BLaER1 (cell line): ENCODE measurements at regions not wholly inside any gene's neighbourhood (a gene's known extent, or its start where the extent isn't known, plus 50 kb on each side); places are given as distances from the start of the nearest gene placed in this dataset.

ENCODE experiments used
- H3K27ac ChIP-seq: shearing (Covaris generic); formaldehyde crosslinking; 2 replicates; pipeline ENCODE4 v1.8.1; 2022
- H3K27me3 ChIP-seq: shearing (Covaris generic); formaldehyde crosslinking; 2 replicates; pipeline ENCODE4 v1.8.1; 2022
- H3K36me3 ChIP-seq: shearing (Covaris generic); formaldehyde crosslinking; 2 replicates; pipeline ENCODE4 v1.8.1; 2022
- H3K4me1 ChIP-seq: shearing (Covaris generic); formaldehyde crosslinking; 2 replicates; pipeline ENCODE4 v1.8.1; 2022
- H3K4me2 ChIP-seq: shearing (Covaris generic); formaldehyde crosslinking; 2 replicates; pipeline ENCODE4 v1.8.1; 2022
- H3K4me3 ChIP-seq: shearing (Covaris generic); formaldehyde crosslinking; 2 replicates; pipeline ENCODE4 v1.8.1; 2022
- H3K9ac ChIP-seq: shearing (Covaris generic); formaldehyde crosslinking; 2 replicates; pipeline ENCODE4 v1.8.1; 2022
- H3K9me3 ChIP-seq: shearing (Covaris generic); formaldehyde crosslinking; 2 replicates; pipeline ENCODE4 v1.8.1; 2022
- H4K20me1 ChIP-seq: shearing (Covaris generic); formaldehyde crosslinking; 2 replicates; pipeline ENCODE4 v1.8.1; 2022
- Cebpa-rat ChIP-seq: shearing (Covaris generic); IDR thresholded peaks from 2 replicates; pipeline ENCODE4 v1.8.1; 2022

DNA sequence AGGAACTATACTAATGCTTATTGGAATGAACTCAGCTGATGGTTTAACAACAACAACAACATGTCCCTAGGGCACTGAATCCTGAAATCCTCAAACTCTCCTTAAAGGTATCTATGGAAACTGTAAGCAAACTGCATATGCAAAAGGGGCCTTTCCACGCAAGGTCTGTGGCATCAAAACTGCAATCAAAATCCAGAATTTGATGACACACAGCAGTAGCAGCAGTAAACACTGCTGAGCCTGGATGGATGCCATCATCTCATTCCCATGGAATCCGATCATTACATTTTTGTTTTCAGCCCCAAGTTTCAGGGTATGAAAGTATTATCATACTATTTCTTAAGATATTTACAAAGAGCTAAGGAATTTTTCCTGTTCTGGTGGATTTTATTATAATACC is 399.7 kb downstream of the VPS13C start:
- Histone ChIP-seq H3K4me3 (no peak overlapping the region), H3K9ac (no peak overlapping the region), H3K4me1 (no peaks in the 10 kb centered on the region), H3K36me3 (no peaks in the 10 kb centered on the region), H3K27me3 (no peaks in the 10 kb centered on the region), H3K4me2 (no peak overlapping the region), H4K20me1 (no peaks in the 10 kb centered on the region), H3K9me3 (peaks cover 5% of the 10 kb centered on the region; the same call in 1 of the 2 replicates), H3K27ac (no peak overlapping the region)
- no peak for TF ChIP-seq Cebpa-rat

DNA sequence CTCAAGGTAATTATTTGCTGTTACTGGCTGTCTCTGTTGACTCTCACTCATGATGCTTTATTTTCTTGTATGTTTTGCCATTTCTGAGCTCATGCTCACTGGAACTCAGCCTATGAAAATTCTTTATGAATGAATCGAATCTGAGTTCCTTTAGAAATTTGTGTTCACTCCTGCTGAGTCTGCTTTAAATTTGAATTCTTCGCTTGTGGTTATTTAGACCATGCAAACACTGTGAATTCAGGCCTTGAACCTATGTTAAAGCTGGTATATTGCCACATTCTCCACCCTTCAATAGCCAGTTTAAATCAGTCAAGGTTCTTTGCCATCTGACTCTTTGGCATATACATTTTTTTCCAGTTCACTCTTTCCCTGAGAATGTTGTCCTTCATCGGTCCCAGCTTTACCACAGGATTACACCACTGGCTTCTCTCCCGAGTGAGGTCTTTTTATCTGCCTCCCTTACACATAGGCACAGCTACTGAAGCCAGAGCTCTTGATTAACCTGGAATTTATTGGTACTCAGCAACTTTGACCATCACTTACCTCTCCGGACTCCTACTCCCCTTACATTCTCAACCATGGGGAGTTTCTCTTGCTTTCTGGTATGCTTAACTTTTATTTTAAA is 400.6 kb downstream of the VPS13C start:
- Histone ChIP-seq H3K9ac (no peak overlapping the region), H3K9me3 (peaks cover 5% of the 10 kb centered on the region; the same call in 1 of the 2 replicates), H3K27me3 (no peaks in the 10 kb centered on the region), H3K4me2 (no peak overlapping the region), H3K36me3 (no peaks in the 10 kb centered on the region), H3K4me1 (no peaks in the 10 kb centered on the region), H3K27ac (no peak overlapping the region), H3K4me3 (no peak overlapping the region), H4K20me1 (no peaks in the 10 kb centered on the region)
- no peak for TF ChIP-seq Cebpa-rat

DNA sequence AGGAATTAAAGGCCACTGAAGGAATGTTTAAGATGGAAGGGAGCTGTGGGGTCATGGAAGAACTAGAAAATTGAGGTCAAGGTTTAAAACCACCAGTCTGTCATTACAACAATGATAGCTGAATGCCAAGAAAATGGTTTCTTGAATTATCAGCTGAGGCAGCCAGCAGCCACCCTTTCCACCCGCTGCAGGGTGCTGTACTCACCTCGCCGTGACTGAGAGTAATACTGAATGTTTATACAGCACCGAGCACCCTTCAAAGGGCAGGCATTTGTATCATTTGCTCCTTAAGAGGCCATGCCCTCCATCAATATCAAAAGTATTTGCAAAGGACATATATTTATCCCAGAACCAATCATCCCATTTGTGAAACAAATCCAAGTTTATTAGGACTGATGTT is 402.8 kb downstream of the VPS13C start:
- no peak overlapping the region for H3K27ac ChIP-seq
- peaks cover 5% of the 10 kb centered on the region; the same call in 1 of the 2 replicates for H3K9me3 ChIP-seq
- TF ChIP-seq Cebpa-rat: no peak
- no peak overlapping the region for H3K9ac ChIP-seq
- peaks cover 17% of the 10 kb centered on the region for H3K4me1 ChIP-seq
- no peak overlapping the region for H3K4me2 ChIP-seq
- no peaks in the 10 kb centered on the region for H4K20me1 ChIP-seq
- H3K4me3 ChIP-seq: no peak overlapping the region
- no peaks in the 10 kb centered on the region for H3K36me3 ChIP-seq
- no peaks in the 10 kb centered on the region for H3K27me3 ChIP-seq

DNA sequence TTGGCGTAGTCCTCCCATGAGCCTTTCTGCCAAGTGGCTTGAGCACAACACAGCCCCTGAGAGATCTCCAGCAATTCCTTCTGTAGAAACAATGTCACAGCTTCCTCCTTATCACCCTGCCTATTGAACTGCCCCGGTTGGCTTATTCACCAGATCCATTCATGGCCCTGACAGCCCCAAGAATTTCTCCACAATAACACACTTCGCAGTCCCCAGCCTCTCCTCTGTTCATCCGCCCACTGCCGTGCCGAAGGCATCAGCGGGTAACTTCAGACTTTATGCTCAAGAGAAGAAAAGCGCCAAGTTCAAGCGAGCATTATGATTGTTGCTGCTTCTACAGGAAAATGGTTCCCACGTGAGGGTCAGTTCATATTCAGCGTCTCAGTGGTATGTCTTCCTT is 403.9 kb downstream of the VPS13C start:
- H3K4me3 ChIP-seq: no peak overlapping the region
- no peak overlapping the region for H3K4me2 ChIP-seq
- no peak overlapping the region for H3K9ac ChIP-seq
- H3K36me3 ChIP-seq: no peaks in the 10 kb centered on the region
- peaks cover 17% of the 10 kb centered on the region for H3K4me1 ChIP-seq
- H3K27ac ChIP-seq: no peak overlapping the region
- no peaks in the 10 kb centered on the region for H3K27me3 ChIP-seq
- no peaks in the 10 kb centered on the region for H4K20me1 ChIP-seq
- TF ChIP-seq Cebpa-rat: no peak
- peaks cover 5% of the 10 kb centered on the region; the same call in 1 of the 2 replicates for H3K9me3 ChIP-seq

DNA sequence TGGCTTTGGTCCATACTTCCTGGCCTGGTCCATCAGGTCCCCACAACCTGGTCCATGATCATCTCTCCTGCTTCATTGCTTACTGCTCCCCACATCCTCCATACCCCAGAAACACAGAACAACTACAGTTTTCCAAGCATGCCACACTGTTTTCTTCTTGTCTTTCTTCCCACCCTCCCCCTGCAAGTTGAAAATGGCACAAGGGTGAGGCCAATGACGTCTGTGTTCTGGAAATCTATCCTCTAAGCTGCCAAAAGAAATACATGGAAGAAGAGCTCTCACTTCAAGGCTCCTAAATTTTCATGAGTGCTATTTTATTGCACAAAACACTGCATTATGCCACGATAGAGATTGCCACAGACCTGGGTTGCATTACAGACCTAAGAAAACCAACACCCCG is 404.4 kb downstream of the VPS13C start:
- Histone ChIP-seq H3K4me3 (no peak overlapping the region), H3K4me2 (no peak overlapping the region), H3K4me1 (peaks cover 17% of the 10 kb centered on the region), H3K9ac (no peak overlapping the region), H3K27me3 (no peaks in the 10 kb centered on the region), H3K27ac (no peak overlapping the region), H3K9me3 (peaks cover 5% of the 10 kb centered on the region; the same call in 1 of the 2 replicates), H3K36me3 (no peaks in the 10 kb centered on the region), H4K20me1 (no peaks in the 10 kb centered on the region)
- TF ChIP-seq Cebpa-rat: no peak

DNA sequence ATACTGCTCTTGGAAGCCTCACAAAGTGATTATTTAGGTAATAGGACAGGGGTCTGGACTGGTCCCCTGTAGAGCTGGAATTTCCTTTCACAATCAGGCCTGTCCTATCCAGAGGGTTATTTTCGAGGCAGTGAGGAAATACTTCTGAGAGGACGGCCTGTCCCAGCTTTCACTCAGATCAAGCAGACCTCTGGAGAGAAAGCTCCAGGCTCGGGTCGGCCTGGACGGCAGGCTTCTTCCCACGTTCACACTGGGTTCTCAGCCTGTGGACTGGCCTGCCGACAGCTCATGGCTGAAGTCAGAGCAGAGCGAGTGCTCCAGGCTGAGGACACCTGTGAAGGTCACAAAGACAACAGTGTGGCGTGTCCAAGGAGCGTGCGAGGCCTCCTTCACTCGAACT is 405.3 kb downstream of the VPS13C start:
- Histone ChIP-seq H3K9me3 (peaks cover 5% of the 10 kb centered on the region; the same call in 1 of the 2 replicates), H4K20me1 (no peaks in the 10 kb centered on the region), H3K4me3 (no peak overlapping the region), H3K27ac (no peak overlapping the region), H3K9ac (no peak overlapping the region), H3K36me3 (no peaks in the 10 kb centered on the region), H3K4me2 (no peak overlapping the region), H3K4me1 (peaks cover 17% of the 10 kb centered on the region), H3K27me3 (no peaks in the 10 kb centered on the region)
- TF ChIP-seq Cebpa-rat: no peak

DNA sequence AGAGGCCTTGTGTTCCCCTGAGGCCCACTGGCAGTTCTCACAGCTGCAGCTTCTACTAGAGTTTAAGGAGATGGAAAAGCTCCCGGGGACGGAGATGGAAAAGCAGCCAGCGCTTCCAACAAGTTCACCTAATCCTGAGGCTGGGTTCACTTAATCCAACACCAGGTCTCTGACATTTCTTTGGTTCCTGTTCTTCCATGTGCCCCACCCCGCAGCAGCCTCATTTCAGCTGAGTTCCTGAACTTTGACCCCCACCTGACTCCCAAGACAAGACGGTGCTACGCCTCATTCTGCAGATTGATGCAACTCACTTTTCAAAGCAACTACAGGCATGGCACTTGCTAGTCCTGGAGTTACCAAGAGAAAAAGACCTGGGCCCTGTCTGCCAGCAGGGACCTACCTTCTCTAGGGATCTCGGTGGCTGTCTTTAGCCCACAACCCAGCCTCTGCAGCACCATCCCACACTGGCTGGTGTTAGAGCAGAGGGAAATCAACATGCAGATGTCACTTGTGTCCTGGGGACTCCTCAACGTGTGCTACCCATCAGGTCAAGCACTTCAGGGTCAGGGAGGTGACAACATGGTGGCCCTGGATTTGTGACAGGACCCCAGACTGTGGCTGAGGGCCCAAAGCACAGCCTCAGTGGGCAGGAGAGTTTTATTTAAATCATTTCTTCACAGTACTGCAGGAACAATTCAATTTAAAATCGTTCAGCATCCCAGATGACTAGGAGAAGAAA is 406.1 kb downstream of the VPS13C start:
- no peaks in the 10 kb centered on the region for H4K20me1 ChIP-seq
- H3K27me3 ChIP-seq: no peaks in the 10 kb centered on the region
- peaks cover 17% of the 10 kb centered on the region for H3K4me1 ChIP-seq
- H3K4me3 ChIP-seq: no peak overlapping the region
- no peak overlapping the region for H3K9ac ChIP-seq
- peaks cover 5% of the 10 kb centered on the region; the same call in 1 of the 2 replicates for H3K9me3 ChIP-seq
- H3K27ac ChIP-seq: no peak overlapping the region
- no peak for TF ChIP-seq Cebpa-rat
- H3K4me2 ChIP-seq: peak overlapping the region; percentile 66
- H3K36me3 ChIP-seq: no peaks in the 10 kb centered on the region

DNA sequence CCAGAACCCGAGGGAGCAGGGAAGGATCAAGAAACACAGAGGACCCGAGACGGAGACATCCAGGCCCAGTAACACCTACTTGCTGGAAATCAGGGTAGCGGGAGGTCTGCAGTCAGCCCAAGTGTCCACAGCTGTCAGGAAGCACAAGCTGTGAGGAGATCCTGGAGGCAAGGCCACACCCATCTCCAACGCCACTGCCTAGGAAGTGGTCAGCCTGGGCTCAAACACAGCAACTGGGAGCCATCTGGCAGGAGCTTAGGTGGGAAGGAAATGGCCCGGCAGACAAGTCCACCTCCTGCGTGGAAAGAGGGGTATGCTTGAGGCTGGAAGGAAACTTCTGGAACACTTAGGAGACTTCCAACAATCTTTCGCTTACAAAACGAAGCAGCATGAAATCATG is 407.1 kb downstream of the VPS13C start:
- TF ChIP-seq Cebpa-rat: no peak
- Histone ChIP-seq H3K4me2 (peak overlapping the region; percentile 13; the same call in 1 of the 2 replicates), H3K27ac (no peak overlapping the region), H3K36me3 (no peaks in the 10 kb centered on the region), H3K9ac (no peak overlapping the region), H3K9me3 (no peaks in the 10 kb centered on the region), H3K4me1 (peaks cover 17% of the 10 kb centered on the region), H3K4me3 (no peak overlapping the region), H4K20me1 (no peaks in the 10 kb centered on the region), H3K27me3 (no peaks in the 10 kb centered on the region)

DNA sequence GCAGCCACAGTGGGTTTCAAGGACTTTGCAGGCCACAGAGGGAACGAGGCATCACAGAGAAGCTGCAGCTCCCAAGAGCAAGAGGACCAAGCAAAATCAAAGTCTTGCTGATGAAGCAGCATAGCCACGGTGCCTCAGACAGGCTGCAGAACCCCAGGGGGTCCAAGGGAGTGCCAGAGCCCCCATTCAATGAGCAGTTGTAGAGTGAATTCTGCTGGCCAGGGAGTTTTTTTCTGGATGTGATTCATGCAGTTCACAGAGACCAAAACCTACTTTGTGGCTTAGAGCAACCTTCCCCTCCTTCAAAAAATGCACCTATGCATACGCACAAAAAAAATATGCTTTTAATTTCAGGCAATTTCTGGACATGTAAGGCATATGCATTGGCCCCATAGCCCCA is 409.0 kb downstream of the VPS13C start:
- H3K9me3 ChIP-seq: no peaks in the 10 kb centered on the region
- no peaks in the 10 kb centered on the region for H3K27me3 ChIP-seq
- peaks cover 17% of the 10 kb centered on the region for H3K4me1 ChIP-seq
- H3K36me3 ChIP-seq: no peaks in the 10 kb centered on the region
- no peak overlapping the region for H3K27ac ChIP-seq
- H3K4me3 ChIP-seq: no peak overlapping the region
- no peak overlapping the region for H3K9ac ChIP-seq
- TF ChIP-seq Cebpa-rat: no peak
- no peak overlapping the region for H3K4me2 ChIP-seq
- no peaks in the 10 kb centered on the region for H4K20me1 ChIP-seq

DNA sequence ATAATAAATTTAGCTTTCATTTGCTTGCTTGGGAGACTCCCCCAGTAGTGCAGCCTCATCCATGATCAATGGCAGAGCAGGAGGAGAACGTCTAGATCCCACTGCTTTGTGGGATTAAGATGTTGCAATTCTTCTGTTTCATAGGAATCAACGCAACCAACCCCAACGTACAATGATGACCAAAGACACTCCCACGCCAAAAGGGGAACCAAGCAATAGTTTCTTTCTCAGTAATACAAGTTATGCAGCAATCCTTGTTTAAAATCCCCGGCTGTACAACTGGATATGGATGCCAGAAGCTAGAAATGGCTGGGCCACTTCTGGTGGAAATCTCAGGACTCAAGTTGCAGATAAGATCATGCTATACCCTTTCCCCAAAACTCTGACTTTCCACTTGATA is 411.2 kb downstream of the VPS13C start:
- no peak for TF ChIP-seq Cebpa-rat
- Histone ChIP-seq H3K9me3 (no peaks in the 10 kb centered on the region), H3K27ac (no peak overlapping the region), H3K4me2 (no peak overlapping the region), H3K27me3 (no peaks in the 10 kb centered on the region), H3K4me1 (peaks cover 17% of the 10 kb centered on the region), H4K20me1 (no peaks in the 10 kb centered on the region), H3K36me3 (no peaks in the 10 kb centered on the region), H3K4me3 (no peak overlapping the region), H3K9ac (no peak overlapping the region)
